G401.6 (cell line): ENCODE measurements at regions not wholly inside any gene's neighbourhood (a gene's known extent, or its start where the extent isn't known, plus 50 kb on each side); places are given as distances from the start of the nearest gene placed in this dataset.

ENCODE experiments used
- FAIRE-seq: peaks from 2 replicates; lab custom pipeline; 2012; peaks lifted over from hg19 to GRCh38; lab: Jason Lieb, UNC

DNA sequence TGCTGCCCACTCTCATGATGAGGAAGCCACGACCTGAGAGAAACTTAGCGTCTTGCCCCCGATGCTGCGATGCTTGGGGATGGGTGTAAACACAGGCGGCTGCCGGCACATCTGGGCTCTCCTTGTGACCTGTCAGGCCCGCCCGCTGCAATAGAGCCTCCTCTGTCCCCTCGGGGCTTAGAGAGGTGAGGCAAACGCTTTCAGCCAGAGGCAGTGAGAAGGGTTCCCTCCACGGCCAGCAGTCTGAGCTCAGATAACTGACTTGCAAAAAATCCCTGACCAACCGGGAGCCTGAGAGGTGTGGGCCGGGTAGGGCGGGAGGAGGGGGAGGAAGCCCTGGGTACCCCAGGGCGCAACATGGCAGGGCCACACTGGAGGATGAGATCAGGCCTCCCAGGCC is 260.6 kb downstream of the C16orf95 start:
- no peak for FAIRE-seq

DNA sequence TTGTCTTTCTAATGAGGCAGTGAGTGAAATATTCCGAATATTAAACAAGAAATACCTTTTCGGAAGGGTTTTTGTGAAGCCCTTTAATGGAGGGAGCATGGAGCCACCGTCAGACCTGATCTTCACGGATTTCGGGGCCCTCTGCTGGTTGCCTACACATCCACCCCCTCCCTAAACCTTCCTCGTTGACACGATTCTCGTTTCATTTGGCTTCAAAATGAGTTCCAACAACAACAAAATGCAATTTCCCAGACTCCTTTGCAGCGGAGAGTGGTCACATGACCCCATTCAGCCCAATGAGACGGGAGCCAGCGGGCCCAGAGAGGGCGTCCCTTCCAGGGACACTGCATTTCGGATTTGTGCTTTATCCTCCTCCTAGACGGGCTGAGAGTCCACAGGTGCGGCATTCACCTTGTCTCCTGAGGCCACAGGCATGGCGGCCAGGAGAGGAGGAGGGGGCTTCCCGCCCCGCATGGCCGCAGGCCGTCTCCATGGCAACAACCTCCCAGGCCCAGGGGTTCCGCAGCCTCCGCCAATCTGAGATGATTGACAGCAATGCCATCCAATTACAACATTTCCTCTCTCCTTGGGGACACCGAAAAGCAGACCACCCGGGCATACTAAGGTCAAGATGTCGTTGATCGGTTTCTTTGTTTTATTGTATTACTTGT is 259.8 kb downstream of the C16orf95 start:
- FAIRE-seq, result no peak

GRCh38 chr16:87057951-87058560 is 259.1 kb downstream of the C16orf95 start:
- FAIRE-seq, result no peak

GRCh38 chr16:87058728-87059250 is 258.4 kb downstream of the C16orf95 start:
- FAIRE-seq, result no peak

DNA sequence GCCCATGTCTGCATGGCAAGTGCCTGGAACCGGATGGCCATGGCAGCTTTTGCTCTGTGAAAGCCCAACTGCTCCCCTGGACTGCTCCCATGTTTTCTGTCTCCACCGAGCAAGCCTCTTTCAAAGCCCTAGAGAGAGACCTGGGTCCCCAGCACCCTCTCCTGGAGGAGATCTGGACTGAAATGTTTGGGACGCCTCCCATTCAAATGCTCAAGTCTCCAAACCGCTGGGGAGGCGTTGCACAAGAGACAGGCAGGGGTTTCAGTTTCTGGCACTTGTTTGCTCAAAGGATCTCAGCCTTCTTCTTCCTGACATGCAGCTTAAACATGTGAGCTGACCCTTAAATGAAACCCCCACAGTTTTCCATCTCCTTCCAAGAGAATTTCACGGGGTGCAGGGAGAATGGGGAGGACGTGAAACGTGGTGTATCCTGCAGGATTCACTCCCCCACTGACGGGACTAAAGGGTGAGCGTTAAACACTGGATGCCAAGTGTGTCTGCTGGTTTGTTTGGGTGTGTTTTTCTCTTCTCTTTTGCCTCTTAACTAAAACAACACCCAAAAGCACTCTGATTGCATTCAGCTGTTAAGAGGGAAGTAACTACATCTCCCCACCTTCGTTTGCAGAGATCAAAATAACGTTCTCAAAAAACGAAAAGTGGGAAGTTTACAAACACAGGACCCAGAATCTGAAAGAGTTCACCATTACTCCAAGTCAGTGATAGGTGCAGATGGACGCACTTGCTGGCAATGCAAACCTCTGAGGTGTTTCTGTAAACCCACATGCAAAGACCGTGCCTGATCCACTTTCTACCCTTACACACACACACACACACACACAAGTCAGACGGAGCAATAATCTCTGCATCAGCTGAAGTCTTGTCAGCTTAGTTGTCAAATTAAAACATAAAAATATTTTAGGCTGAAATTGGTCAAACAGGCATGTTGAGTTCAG is 256.9 kb downstream of the C16orf95 start:
- FAIRE-seq, result no peak

GRCh38 chr16:87061243-87061920 is 255.8 kb downstream of the C16orf95 start:
- no peak for FAIRE-seq

- no peak for FAIRE-seq
Observed at GRCh38 chr16:87062569-87063442, 254.4 kb downstream of the C16orf95 start.

DNA sequence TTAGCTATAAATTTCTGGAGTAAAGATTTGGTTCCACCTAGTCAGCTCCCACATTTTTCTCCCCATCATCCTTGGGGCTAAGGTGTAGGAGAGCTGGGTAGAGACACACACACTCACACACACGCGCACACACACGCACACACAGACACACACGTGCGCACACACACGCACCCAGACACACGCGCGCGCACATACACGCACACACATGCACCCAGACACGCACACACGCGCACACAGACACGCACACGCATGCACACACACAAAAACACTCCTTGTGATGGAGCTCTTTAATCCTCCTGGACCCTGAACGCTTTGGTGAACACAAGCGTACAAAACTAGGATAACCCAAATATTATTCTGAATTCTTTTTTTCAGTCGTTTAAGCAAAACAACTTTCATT is 253.6 kb downstream of the C16orf95 start:
- no peak for FAIRE-seq

GRCh38 chr16:87064731-87065445 is 252.3 kb downstream of the C16orf95 start:
- FAIRE-seq, result no peak

DNA sequence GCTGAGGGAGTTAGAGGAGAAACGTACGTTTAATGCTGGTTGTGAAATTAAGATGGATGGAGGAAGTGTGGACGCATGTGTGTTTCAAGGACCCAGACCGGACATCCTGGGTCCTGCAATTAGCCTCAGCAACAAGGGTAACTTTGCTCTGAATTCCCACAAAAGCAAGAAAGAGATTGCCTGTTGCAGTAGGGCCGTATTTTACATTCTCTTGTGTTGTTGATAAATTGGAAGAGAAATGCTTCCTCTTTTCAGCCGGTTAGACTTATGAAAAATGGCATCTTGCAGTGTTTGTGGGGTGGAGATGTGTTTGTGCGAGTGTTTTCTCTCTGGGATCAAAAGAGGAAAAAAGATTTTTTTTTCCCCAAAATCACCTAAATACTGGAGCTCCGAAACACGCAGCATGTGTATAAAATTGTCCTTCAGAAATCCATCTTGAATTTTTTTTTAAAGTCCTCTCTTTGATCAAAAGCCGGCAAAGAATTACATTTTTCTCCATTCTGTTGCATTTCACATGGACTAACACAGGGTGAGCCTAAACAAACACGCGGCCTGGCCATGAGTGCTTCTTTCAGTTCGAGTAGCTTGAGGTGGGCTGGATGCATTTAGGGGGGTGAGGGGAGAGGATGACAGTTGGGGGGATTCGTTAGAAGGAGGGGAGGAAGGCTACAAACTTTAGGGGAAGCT is 251.6 kb downstream of the C16orf95 start:
- FAIRE-seq, result no peak

DNA sequence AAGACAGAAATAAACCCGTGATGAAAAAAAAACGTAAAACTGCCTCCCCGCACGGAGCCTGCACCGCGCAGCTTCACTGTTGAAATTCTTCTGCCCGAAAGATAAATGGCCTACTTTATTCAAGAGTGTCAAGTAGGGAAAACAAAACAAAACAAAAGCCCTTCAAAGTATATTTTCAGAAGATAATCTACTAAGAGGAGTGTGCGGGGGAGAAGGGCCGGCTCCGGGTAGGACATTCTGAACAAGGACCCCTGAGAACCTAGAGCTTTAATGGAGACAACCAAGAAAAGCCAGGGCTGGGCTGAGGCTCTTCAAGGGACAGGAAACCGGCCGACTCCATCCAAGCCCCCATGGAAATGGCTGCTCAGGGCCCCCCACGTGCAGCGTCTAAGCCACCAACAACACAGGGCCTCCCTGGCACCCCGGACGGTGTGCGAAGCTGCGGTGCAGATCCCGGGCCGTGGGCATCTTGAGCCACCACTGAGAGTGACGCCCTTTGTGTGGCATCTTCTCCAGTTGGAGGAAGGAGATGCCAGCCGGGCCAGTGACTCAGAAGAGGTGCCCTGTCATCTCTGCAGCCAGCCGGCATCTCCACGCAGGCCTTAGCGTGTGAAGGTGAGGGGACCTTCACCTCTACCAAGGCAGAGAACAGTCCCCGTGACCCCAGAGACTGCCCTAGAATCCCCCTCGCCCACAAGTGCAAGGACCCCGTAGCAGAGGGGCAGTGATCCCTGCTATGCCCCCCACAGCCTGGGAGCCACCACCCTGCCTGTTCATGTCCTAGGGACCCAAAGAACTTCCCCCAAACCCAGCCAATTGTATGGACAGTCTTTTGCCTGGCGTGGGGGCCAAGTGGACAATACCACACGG is 250.8 kb downstream of the C16orf95 start:
- FAIRE-seq, result no peak

GRCh38 chr16:87067003-87067556 is 250.1 kb downstream of the C16orf95 start:
- no peak for FAIRE-seq

DNA sequence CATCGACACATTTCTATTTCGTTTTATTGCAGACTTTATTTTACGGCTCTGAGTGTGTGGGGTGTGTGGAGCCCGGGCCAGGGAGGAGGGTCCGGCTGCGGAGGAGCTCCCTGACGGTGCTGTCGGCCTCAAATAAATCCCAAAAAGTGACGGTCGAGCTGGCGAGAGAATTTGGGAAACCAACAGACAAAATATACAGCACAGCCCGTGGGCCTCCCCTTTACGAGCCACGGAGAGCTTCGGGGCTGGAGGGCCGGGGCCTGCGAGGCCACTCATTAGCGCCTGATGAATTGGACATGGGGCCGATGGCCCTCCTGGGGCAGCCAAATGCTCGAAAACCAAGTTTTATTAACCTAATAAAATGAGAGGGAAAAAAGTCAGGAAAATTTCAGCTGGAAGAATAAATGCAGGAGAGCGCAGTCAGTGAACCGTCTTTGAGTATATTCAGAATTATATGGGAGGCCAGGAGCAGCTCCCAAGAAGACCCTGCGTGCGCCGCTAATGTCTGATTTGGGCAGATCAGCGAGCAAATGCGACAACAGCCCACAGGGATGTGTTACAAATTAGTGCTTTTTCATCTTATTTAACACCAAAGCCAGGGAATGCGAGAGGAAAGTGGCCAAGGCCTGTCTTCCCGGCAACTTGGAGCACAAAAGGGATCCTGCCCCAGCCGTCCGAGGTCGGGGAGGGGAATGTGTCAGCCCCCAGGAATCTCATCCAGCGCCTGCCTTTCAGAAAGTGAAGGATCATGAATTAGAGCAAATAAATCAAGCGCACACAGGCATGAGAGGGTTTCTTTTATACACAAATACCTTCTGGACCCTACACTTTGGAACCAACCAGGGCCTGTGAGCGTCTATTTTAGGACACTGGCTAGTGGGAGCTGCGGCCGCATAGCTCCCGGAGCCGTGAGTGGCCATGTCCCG is 249.1 kb downstream of the C16orf95 start:
- no peak for FAIRE-seq

GRCh38 chr16:87068762-87069150 is 248.4 kb downstream of the C16orf95 start:
- FAIRE-seq, result no peak

GRCh38 chr16:87070657-87071056 is 246.5 kb downstream of the C16orf95 start:
- no peak for FAIRE-seq

- FAIRE-seq, result no peak
Observed at GRCh38 chr16:87072101-87072500, 245.1 kb downstream of the C16orf95 start.

- no peak for FAIRE-seq
Observed at GRCh38 chr16:87074641-87075318, 242.4 kb downstream of the C16orf95 start.
